MM.1S (cell line): ENCODE measurements at regions not wholly inside any gene's neighbourhood (a gene's known extent, or its start where the extent isn't known, plus 50 kb on each side); places are given as distances from the start of the nearest gene placed in this dataset.

Source experiments
- DNase-seq: peaks from one replicate; pipeline ENCODE4 v3.0.0-alpha.2; 2015
- H2AFZ ChIP-seq: fragments of 300-600 bp; sonication (generic); 2 replicates; pipeline ENCODE4 v1.6.0; 2016; ENCODE audit warnings: antibody characterized with exemption, low read length
- H3F3A ChIP-seq: fragments of 300-600 bp; sonication (generic); 2 replicates; pipeline ENCODE4 v1.6.1; 2016; ENCODE audit warnings: mild to moderate bottlenecking, antibody characterized with exemption, low read length, moderate library complexity, mixed read lengths; ENCODE audit not compliant: insufficient read depth
- H3K27ac ChIP-seq: fragments of 300-600 bp; sonication (generic); 2 replicates; pipeline ENCODE4 v1.5.1; 2016; ENCODE audit warnings: mild to moderate bottlenecking, low read length
- H3K27me3 ChIP-seq: fragments of 300-600 bp; sonication (generic); replicated peaks from 2 replicates; pipeline ENCODE4 v1.6.0; 2016; ENCODE audit warnings: low read length; ENCODE audit not compliant: insufficient read depth
- H3K36me3 ChIP-seq: fragments of 300-600 bp; sonication (generic); replicated peaks from 2 replicates; pipeline ENCODE4 v1.6.1; 2016; ENCODE audit warnings: mild to moderate bottlenecking, low read length, mixed read lengths; ENCODE audit not compliant: insufficient read depth
- H3K4me1 ChIP-seq: fragments of 300-600 bp; sonication (generic); 2 replicates; pipeline ENCODE4 v1.6.1; 2016; ENCODE audit warnings: low read length, mixed read lengths
- H3K4me2 ChIP-seq: fragments of 300-600 bp; sonication (generic); 2 replicates; pipeline ENCODE4 v1.6.0; 2016; ENCODE audit warnings: low read depth, low read length
- H3K4me3 ChIP-seq: fragments of 300-600 bp; sonication (generic); 2 replicates; pipeline ENCODE4 v1.5.1; 2016; ENCODE audit warnings: low read length, mixed read lengths
- H3K79me2 ChIP-seq: fragments of 300-600 bp; sonication (generic); 2 replicates; pipeline ENCODE4 v1.6.1; 2016; ENCODE audit warnings: mixed run types, low read length, mixed read lengths
- H3K9ac ChIP-seq: fragments of 300-600 bp; sonication (generic); 2 replicates; pipeline ENCODE4 v1.6.1; 2016; ENCODE audit warnings: low read length, mixed read lengths
- H3K9me2 ChIP-seq: fragments of 300-600 bp; sonication (generic); replicated peaks from 2 replicates; pipeline ENCODE4 v1.6.1; 2016; ENCODE audit warnings: mild to moderate bottlenecking, low read length, mixed read lengths; ENCODE audit not compliant: insufficient read depth
- H3K9me3 ChIP-seq: fragments of 300-600 bp; sonication (generic); replicated peaks from 2 replicates; pipeline ENCODE4 v1.6.1; 2016; ENCODE audit warnings: mild to moderate bottlenecking, low read length, mixed read lengths; ENCODE audit not compliant: insufficient read depth
- H4K20me1 ChIP-seq: fragments of 300-600 bp; sonication (generic); 2 replicates; pipeline ENCODE4 v1.6.1; 2016; ENCODE audit warnings: mild to moderate bottlenecking, low read length, moderate library complexity, mixed read lengths; ENCODE audit not compliant: insufficient read depth
- CTCF ChIP-seq: fragments of 300-600 bp; sonication (generic); IDR thresholded peaks from 2 replicates; pipeline ENCODE4 v1.5.1; 2016; ENCODE audit warnings: antibody characterized with exemption, low read length, mixed read lengths
- EZH2 ChIP-seq: fragments of 300-600 bp; sonication (generic); optimal IDR thresholded peaks from 2 replicates; pipeline ENCODE3; 2017; ENCODE audit warnings: low read depth, mild to moderate bottlenecking, antibody characterized with exemption, low read length, mixed read lengths
- EZH2phosphoT487 ChIP-seq: fragments of 300-600 bp; sonication (generic); IDR thresholded peaks from 2 replicates; pipeline ENCODE4 v1.6.1; 2018; ENCODE audit warnings: antibody characterized with exemption, low read length

GRCh38 chr5:103456476-103456875 is 106.1 kb downstream of the NUDT12 start:
- H3K4me1 ChIP-seq, result no peaks in the 10 kb centered on the region

GRCh38 chr5:103455796-103456195 is 106.8 kb downstream of the NUDT12 start:
- Histone ChIP-seq H3K9me3 (no peaks in the 10 kb centered on the region), H3K9ac (no peak overlapping the region), H3K9me2 (no peaks in the 10 kb centered on the region), H3K4me2 (no peak overlapping the region), H3K79me2 (no peaks in the 10 kb centered on the region), H3K27ac (no peak overlapping the region), H4K20me1 (no peaks in the 10 kb centered on the region), H3K36me3 (no peaks in the 10 kb centered on the region), H2AFZ (no peak overlapping the region), H3K4me1 (no peaks in the 10 kb centered on the region), H3K4me3 (no peak overlapping the region), H3K27me3 (no peaks in the 10 kb centered on the region), H3F3A (no peaks in the 10 kb centered on the region)
- TF ChIP-seq CTCF (no peak), EZH2phosphoT487 (no peak), EZH2 (no peak)
- no peak for DNase-seq

More at GRCh38 chr5:103456476-103456875, 106.1 kb downstream of the NUDT12 start:
- Histone ChIP-seq H2AFZ (no peak overlapping the region), H3K4me2 (no peak overlapping the region), H3K27ac (no peak overlapping the region), H3K9me2 (no peaks in the 10 kb centered on the region), H3K36me3 (no peaks in the 10 kb centered on the region), H3K79me2 (no peaks in the 10 kb centered on the region), H3K4me3 (no peak overlapping the region), H3K9me3 (no peaks in the 10 kb centered on the region), H4K20me1 (no peaks in the 10 kb centered on the region), H3K27me3 (no peaks in the 10 kb centered on the region), H3K9ac (no peak overlapping the region), H3F3A (no peaks in the 10 kb centered on the region)
- DNase-seq, result no peak
- no peak for TF ChIP-seq EZH2

- Histone ChIP-seq H4K20me1 (no peaks in the 10 kb centered on the region), H3K27me3 (no peaks in the 10 kb centered on the region), H3F3A (no peaks in the 10 kb centered on the region), H3K9me2 (no peaks in the 10 kb centered on the region), H3K36me3 (no peaks in the 10 kb centered on the region), H3K9ac (no peak overlapping the region), H3K27ac (no peak overlapping the region), H3K9me3 (no peaks in the 10 kb centered on the region), H3K79me2 (no peaks in the 10 kb centered on the region), H2AFZ (no peak overlapping the region), H3K4me2 (no peak overlapping the region), H3K4me1 (no peaks in the 10 kb centered on the region), H3K4me3 (no peak overlapping the region)
- DNase-seq, result no peak
- TF ChIP-seq CTCF (no peak), EZH2phosphoT487 (no peak), EZH2 (no peak)
Measured at GRCh38 chr5:103454770-103455169, 107.8 kb downstream of the NUDT12 start.

- TF ChIP-seq EZH2, result no peak
- TF ChIP-seq CTCF, result no peak
- TF ChIP-seq EZH2phosphoT487, result no peak
- H3K4me2 ChIP-seq, result no peak overlapping the region
- DNase-seq, result no peak
Measured at GRCh38 chr5:103452666-103453065, 109.9 kb downstream of the NUDT12 start.

More at GRCh38 chr5:103452666-103453065, 109.9 kb downstream of the NUDT12 start:
- H3K9ac ChIP-seq, result no peak overlapping the region
- no peak overlapping the region for H3K27ac ChIP-seq
- H4K20me1 ChIP-seq, result no peaks in the 10 kb centered on the region
- H3F3A ChIP-seq, result no peaks in the 10 kb centered on the region
- H3K4me1 ChIP-seq, result no peaks in the 10 kb centered on the region
- no peak overlapping the region for H3K4me3 ChIP-seq
- H3K9me3 ChIP-seq, result no peaks in the 10 kb centered on the region
- no peaks in the 10 kb centered on the region for H3K79me2 ChIP-seq
- no peaks in the 10 kb centered on the region for H3K27me3 ChIP-seq
- H3K36me3 ChIP-seq, result no peaks in the 10 kb centered on the region
- no peaks in the 10 kb centered on the region for H3K9me2 ChIP-seq
- H2AFZ ChIP-seq, result no peak overlapping the region
